H1 (cell line): ENCODE measurements at regions not wholly inside any gene's neighbourhood (a gene's known extent, or its start where the extent isn't known, plus 50 kb on each side); places are given as distances from the start of the nearest gene placed in this dataset.

Experiments used
- CHD7 ChIP-seq: fragments of 300-600 bp; sonication (generic); IDR thresholded peaks from 2 replicates; pipeline ENCODE4 v1.7.1; 2012; ENCODE audit warnings: low read length, moderate library complexity, mild to moderate bottlenecking, inconsistent platforms; ENCODE audit not compliant: insufficient replicate concordance

- no peak for TF ChIP-seq CHD7
Measured at GRCh38 chr1:83761167-83762038, 237.5 kb downstream of the TTLL7 start (continued).
